Uterus (tissue), 3 donors: ENCODE measurements at regions not wholly inside any gene's neighbourhood (a gene's known extent, or its start where the extent isn't known, plus 50 kb on each side); places are given as distances from the start of the nearest gene placed in this dataset.

Experiments
- DNase-seq, 2 donors: peaks; one replicate each; pipeline ENCODE4 v3.0.0-alpha.2; 2019 to 2020
- H3K27ac ChIP-seq, 2 donors: fragments of 200-600 bp; sonication (generic); 1 replicate in 1 of 2; 2 replicates in 1 of 2; pipeline ENCODE4 v1.5.1; 2016 to 2018
- H3K27me3 ChIP-seq, 2 donors: fragments of 200-600 bp; sonication (generic); one replicate each; pipeline ENCODE4 v1.5.1; 2018 to 2019; ENCODE audit warnings: control low read depth in 1 of 2
- H3K36me3 ChIP-seq, 2 donors: fragments of 200-600 bp; sonication (generic); one replicate each; pipeline ENCODE4 v1.5.1; 2019; ENCODE audit warnings: control low read depth in 1 of 2
- H3K4me1 ChIP-seq, 2 donors: fragments of 200-600 bp; sonication (generic); one replicate each; pipeline ENCODE4 v1.5.1; 2018 to 2019; ENCODE audit warnings: control low read depth in 1 of 2
- H3K4me3 ChIP-seq, 2 donors: fragments of 200-600 bp; sonication (generic); 1 replicate in 1 of 2; 2 replicates in 1 of 2; pipeline ENCODE4 v1.5.1; 2018 to 2019; ENCODE audit warnings: mild to moderate bottlenecking in 1 of 2
- H3K9me3 ChIP-seq, 2 donors: fragments of 200-600 bp; sonication (generic); one replicate each; pipeline ENCODE4 v1.5.1; 2019; ENCODE audit warnings: control low read depth in 1 of 2
- POLR2A ChIP-seq, 2 donors: fragments of 450-650 bp; IDR thresholded peaks; one replicate each; pipeline ENCODE4 v1.6.1; 2016; ENCODE audit warnings: antibody characterized with exemption in 2 of 2, mild to moderate bottlenecking in 1 of 2, moderate library complexity in 1 of 2
- intact Hi-C: fragments of 100-400 bp; cut with DNase I; formaldehyde crosslinking; loops from one replicate; pipeline ENCODE4 v1.15.1; 2023; ENCODE audit warnings: low total_unique reads
- TF ChIP-seq, protein P1 (sequence below), 4 experiments: fragments of 200-600 bp in 2 of 4; fragments of 450-650 bp in 2 of 4; sonication (generic) in 2 of 4; IDR thresholded peaks; one replicate each; pipeline ENCODE4 v1.5.1; 2016 to 2019; ENCODE audit warnings: antibody characterized with exemption in 4 of 4, mild to moderate bottlenecking in 2 of 4, moderate library complexity in 1 of 4
- donor health status: DM: yes; HTN: yes; CAD: no.

DNA sequence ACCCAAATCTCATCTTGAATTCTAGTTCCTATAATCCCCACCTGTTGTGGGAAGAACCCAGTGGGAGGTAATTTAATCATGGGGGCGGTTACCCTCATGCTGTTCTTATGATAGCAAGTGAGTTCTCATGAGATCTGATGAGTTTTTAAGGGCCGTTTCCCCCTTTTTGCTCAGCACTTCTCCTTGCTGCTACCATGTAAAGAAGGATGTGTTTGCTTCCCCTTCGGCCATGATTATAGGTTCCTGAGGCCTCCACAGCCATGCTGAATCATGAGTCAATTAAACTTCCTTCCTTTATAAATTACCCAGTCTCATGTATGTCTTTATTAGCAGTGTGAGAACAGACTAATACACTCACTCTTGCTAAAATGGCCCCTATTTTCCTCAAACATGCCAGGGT lies 374.7 kb downstream of the TUSC7 start:
- intact Hi-C loops: no loop called here
- no peaks in the 10 kb centered on the region for H3K9me3 ChIP-seq
- no peak for DNase-seq
- no peak overlapping the region for H3K27ac ChIP-seq
- no peaks in the 10 kb centered on the region for H3K36me3 ChIP-seq
- no peak for TF ChIP-seq POLR2A (IDR thresholded peaks at IDR 0.05)
- TF ChIP-seq, protein P1, sequence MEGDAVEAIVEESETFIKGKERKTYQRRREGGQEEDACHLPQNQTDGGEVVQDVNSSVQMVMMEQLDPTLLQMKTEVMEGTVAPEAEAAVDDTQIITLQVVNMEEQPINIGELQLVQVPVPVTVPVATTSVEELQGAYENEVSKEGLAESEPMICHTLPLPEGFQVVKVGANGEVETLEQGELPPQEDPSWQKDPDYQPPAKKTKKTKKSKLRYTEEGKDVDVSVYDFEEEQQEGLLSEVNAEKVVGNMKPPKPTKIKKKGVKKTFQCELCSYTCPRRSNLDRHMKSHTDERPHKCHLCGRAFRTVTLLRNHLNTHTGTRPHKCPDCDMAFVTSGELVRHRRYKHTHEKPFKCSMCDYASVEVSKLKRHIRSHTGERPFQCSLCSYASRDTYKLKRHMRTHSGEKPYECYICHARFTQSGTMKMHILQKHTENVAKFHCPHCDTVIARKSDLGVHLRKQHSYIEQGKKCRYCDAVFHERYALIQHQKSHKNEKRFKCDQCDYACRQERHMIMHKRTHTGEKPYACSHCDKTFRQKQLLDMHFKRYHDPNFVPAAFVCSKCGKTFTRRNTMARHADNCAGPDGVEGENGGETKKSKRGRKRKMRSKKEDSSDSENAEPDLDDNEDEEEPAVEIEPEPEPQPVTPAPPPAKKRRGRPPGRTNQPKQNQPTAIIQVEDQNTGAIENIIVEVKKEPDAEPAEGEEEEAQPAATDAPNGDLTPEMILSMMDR (IDR thresholded peaks at IDR 0.05): no peak
- no peaks in the 10 kb centered on the region for H3K4me1 ChIP-seq
- no peaks in the 10 kb centered on the region for H3K27me3 ChIP-seq
- no peak overlapping the region for H3K4me3 ChIP-seq

DNA sequence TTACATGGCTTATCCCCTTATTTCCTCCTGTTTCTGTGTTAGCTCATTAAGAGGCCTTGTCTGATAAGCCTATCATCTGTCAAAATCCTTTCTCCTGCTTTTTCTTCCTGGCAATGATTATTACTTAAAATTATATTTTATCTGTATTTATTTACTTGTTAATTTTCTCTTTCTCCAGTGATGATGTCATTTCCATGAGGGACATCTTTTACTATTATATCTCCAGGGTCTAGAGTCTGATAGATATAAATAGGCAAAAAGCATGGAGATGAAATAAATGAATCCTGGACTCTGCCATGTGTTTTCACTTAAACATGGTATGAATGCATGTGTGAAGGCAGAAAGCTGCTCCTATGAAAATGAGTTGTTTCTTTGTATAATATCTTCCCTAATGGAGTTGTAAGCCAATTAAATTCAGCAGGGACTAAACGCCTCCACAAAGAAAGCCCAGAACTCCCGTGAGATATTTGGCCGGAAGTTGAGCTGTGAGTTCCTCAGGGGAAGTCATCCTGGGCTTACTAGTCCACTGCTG lies 375.2 kb downstream of the TUSC7 start:
- Histone ChIP-seq H3K9me3 (no peaks in the 10 kb centered on the region), H3K27me3 (no peaks in the 10 kb centered on the region), H3K4me3 (no peak overlapping the region), H3K4me1 (no peaks in the 10 kb centered on the region), H3K27ac (no peak overlapping the region), H3K36me3 (no peaks in the 10 kb centered on the region)
- intact Hi-C loops: no loop called here
- no peak for DNase-seq
- TF ChIP-seq POLR2A (IDR thresholded peaks at IDR 0.05): no peak
- TF ChIP-seq, protein P1 (IDR thresholded peaks at IDR 0.05): no peak

DNA sequence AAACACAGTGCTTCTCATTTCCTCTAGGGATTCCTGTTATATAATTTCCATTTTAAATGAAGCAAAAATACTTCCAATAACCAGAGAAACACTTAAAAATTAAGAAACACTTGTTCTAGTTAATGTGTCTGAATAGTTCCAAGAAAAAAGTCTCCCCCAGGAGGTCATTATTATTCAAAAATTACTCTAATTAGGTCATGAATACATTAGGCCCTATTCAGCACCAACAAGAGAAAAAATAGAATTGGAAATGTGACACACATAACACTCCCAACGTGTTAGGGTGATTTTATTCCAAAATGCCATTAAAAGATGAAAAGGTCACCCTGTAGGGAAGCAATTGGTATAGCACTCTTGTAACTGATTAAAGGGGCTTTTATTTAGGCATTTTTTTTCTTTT lies 382.1 kb downstream of the TUSC7 start:
- intact Hi-C loops: no loop called here
- no peak for TF ChIP-seq POLR2A (IDR thresholded peaks at IDR 0.05)
- Histone ChIP-seq H3K36me3 (no peaks in the 10 kb centered on the region), H3K9me3 (no peaks in the 10 kb centered on the region), H3K4me1 (no peaks in the 10 kb centered on the region), H3K27me3 (no peaks in the 10 kb centered on the region), H3K27ac (no peak overlapping the region), H3K4me3 (no peak overlapping the region)
- no peak for DNase-seq

DNA sequence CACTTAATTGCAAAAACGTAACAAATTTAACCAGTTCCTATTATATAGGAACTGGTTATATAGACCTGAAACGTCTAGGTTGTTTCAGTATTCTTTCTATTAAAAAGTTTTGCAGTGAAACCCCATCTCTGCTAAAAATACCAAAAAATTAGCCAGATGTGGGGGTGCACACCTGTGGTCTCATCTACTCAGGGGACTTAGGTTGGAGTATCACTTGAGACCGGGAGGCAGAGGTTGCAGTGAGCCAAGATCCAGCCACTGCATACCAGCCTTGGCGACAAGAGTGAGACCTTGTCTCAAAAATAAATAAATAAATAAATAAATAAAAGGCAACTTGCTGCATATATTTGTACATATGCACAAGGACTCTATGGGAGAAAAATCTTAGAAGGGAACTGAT lies 387.0 kb downstream of the TUSC7 start:
- intact Hi-C loops: no loop called here

DNA sequence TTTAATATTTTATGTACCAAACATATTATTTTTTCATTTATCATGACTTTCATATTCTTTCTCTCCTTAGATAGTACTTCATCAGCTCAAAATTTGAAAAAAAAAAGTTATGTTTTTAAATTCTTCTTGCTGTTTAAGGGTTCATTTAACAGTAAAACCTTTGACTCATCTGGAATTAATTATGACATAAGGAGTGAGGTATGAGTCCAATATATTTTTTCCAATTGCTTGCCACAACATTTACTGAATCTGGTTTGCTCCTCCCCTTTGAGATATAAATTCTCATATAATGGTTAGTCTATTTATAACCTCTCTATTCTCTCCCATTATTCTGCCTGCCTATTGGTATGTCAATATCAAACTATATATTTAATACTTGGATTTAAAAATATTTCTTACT lies 387.8 kb downstream of the TUSC7 start:
- Histone ChIP-seq H3K9me3 (no peaks in the 10 kb centered on the region), H3K27me3 (no peaks in the 10 kb centered on the region), H3K4me1 (no peaks in the 10 kb centered on the region), H3K27ac (no peak overlapping the region), H3K36me3 (no peaks in the 10 kb centered on the region), H3K4me3 (no peak overlapping the region)
- DNase-seq: no peak
- intact Hi-C loops: no loop called here
- TF ChIP-seq, protein P1 (IDR thresholded peaks at IDR 0.05): no peak

More for the DNA sequence above, 387.0 kb downstream of the TUSC7 start:
- Histone ChIP-seq H3K9me3 (no peaks in the 10 kb centered on the region), H3K27me3 (no peaks in the 10 kb centered on the region), H3K27ac (no peak overlapping the region), H3K4me1 (no peaks in the 10 kb centered on the region), H3K36me3 (no peaks in the 10 kb centered on the region), H3K4me3 (no peak overlapping the region)
- TF ChIP-seq POLR2A (IDR thresholded peaks at IDR 0.05): no peak
- TF ChIP-seq, protein P1 (IDR thresholded peaks at IDR 0.05): no peak
- DNase-seq: no peak

DNA sequence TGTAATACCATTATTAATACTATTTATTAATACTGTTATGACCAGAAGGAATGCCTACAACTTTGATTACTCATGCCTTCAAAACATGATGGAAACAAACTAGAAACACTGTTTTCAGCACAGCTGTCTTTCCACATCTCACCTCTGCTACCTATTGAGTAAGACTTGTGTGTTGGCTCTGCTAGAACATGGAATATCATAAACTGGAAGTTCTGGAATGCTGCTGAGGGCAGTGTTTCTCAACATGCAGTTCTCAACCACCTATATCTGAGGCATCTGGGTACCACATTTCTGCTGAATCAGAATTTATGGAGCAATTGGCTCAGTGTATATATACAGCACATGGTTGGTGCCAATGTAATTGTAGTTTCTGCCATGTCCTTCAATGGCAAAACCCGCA lies 392.1 kb downstream of the TUSC7 start:
- H3K4me1 ChIP-seq: no peaks in the 10 kb centered on the region
- no peak overlapping the region for H3K27ac ChIP-seq
- no peak for DNase-seq
- H3K9me3 ChIP-seq: no peaks in the 10 kb centered on the region
- no peak overlapping the region for H3K4me3 ChIP-seq
- H3K36me3 ChIP-seq: no peaks in the 10 kb centered on the region
- no peak for TF ChIP-seq POLR2A (IDR thresholded peaks at IDR 0.05)
- TF ChIP-seq, protein P1 (IDR thresholded peaks at IDR 0.05): no peak
- H3K27me3 ChIP-seq: no peaks in the 10 kb centered on the region
- intact Hi-C loops: no loop called here
